GM12878 (cell line): ENCODE measurements at regions not wholly inside any gene's neighbourhood (a gene's known extent, or its start where the extent isn't known, plus 50 kb on each side); places are given as distances from the start of the nearest gene placed in this dataset.

ENCODE experiments used
- ATAC-seq: fragments of 200-7000 bp; cut with Tn5 transposase; 3 replicates; pipeline ENCODE4 v1.9.1; 2020; ENCODE audit warnings: mild to moderate bottlenecking, moderate library complexity
- BruUV-seq: library from RNA; stranded (reverse); fragments of 400-500 nt; replicated peaks from 2 replicates; lab custom pipeline; 2021; lab: Mats Ljungman, UMichigan
- CTCF ChIA-PET: fragments of 300-600 bp; sonication (Branson Sonifier 250); formaldehyde crosslinking; extraction: SDS; loops from one replicate; lab custom pipeline; 2021; ENCODE audit warnings: inconsistent platforms; lab: Yijun Ruan, JAX
- POLR2A ChIA-PET: fragments of 350-600 bp; formaldehyde crosslinking; extraction: SDS; loops from one replicate; lab custom pipeline; 2021; ENCODE audit warnings: inconsistent platforms; lab: Charles Lee
- RAD21 ChIA-PET: fragments of 300-600 bp; sonication (Branson Sonifier 250); formaldehyde crosslinking; loops from one replicate; lab custom pipeline; 2023; ENCODE audit warnings: antibody characterized with exemption; ENCODE audit not compliant: unreplicated experiment; lab: Charles Lee
- SMC1A ChIA-PET: fragments of 300-600 bp; sonication (Branson Sonifier 250); formaldehyde crosslinking; loops from one replicate; lab custom pipeline; 2023; ENCODE audit not compliant: unreplicated experiment, uncharacterized antibody; lab: Charles Lee
- DNase-seq: peaks from one replicate; pipeline ENCODE4 v3.0.0-alpha.2; 2011; ENCODE audit warnings: low read depth, low spot score
- FAIRE-seq: peaks from 3 replicates; lab custom pipeline; 2011; peaks lifted over from hg19 to GRCh38; lab: Jason Lieb, UNC
- H2AFZ ChIP-seq: 2 replicates; pipeline ENCODE4 v1.6.0; 2011; ENCODE audit warnings: low read depth, low read length, control low read depth; ENCODE audit not compliant: control insufficient read depth
- H3K27ac ChIP-seq: 2 replicates; pipeline ENCODE4 v1.5.1; 2011; ENCODE audit warnings: control low read depth; ENCODE audit not compliant: control insufficient read depth, insufficient read depth
- H3K27me3 ChIP-seq, 2 experiments: replicated peaks in 1 of 2; 2 replicates each; pipeline versions ENCODE4 v1.6.0 to v1.6.1; 2011; ENCODE audit warnings: low read length in 1 of 2; ENCODE audit not compliant: control insufficient read depth in 2 of 2, insufficient read depth in 2 of 2
- H3K36me3 ChIP-seq, 2 experiments: 2 replicates each; pipeline ENCODE4 v1.5.1; 2011; ENCODE audit warnings: low read length in 1 of 2; ENCODE audit not compliant: control insufficient read depth in 2 of 2, insufficient read depth in 2 of 2
- H3K4me1 ChIP-seq: 2 replicates; pipeline ENCODE4 v1.6.1; 2011; ENCODE audit warnings: mild to moderate bottlenecking, low read length, moderate library complexity, mixed read lengths; ENCODE audit not compliant: control insufficient read depth, insufficient read depth
- H3K4me2 ChIP-seq: 2 replicates; pipeline ENCODE4 v1.6.0; 2011; ENCODE audit warnings: control low read depth; ENCODE audit not compliant: control insufficient read depth, insufficient read depth
- H3K4me3 ChIP-seq: fragments of 200-600 bp; sonication (generic); 2 replicates; pipeline ENCODE4 v1.5.1; 2016
- H3K79me2 ChIP-seq: 2 replicates; pipeline ENCODE4 v1.6.0; 2011; ENCODE audit warnings: low read length; ENCODE audit not compliant: control insufficient read depth, insufficient read depth
- H3K9ac ChIP-seq: 2 replicates; pipeline ENCODE4 v1.8.0; 2011; ENCODE audit warnings: low read length, control low read depth, mixed read lengths; ENCODE audit not compliant: control insufficient read depth, insufficient read depth
- H3K9me3 ChIP-seq: replicated peaks from 3 replicates; pipeline ENCODE4 v1.5.1; 2011; ENCODE audit warnings: mild to moderate bottlenecking, low read length; ENCODE audit not compliant: control insufficient read depth, insufficient read depth
- H4K20me1 ChIP-seq: 2 replicates; pipeline ENCODE4 v1.6.0; 2011; ENCODE audit not compliant: control insufficient read depth, insufficient read depth
- CHD1 ChIP-seq: IDR thresholded peaks from 2 replicates; pipeline ENCODE4 v1.6.1; 2012; ENCODE audit warnings: low read depth, low read length, improper control_type of control experiment
- HDAC6 ChIP-seq: fragments of 200-600 bp; sonication (generic); IDR thresholded peaks from one replicate; pipeline ENCODE4 v1.8.0; 2017; ENCODE audit warnings: antibody characterized with exemption; ENCODE audit not compliant: unreplicated experiment
- SMC3 ChIP-seq: IDR thresholded peaks from 2 replicates; pipeline ENCODE4 v1.6.1; 2011; ENCODE audit warnings: low read length, improper control_type of control experiment, borderline replicate concordance
- SP1 ChIP-seq: IDR thresholded peaks from one replicate; pipeline ENCODE4 v1.6.1; 2011; ENCODE audit warnings: low read depth, low read length
- SPI1 ChIP-seq: IDR thresholded peaks from 2 replicates; pipeline ENCODE4 v1.6.1; 2011; ENCODE audit warnings: low read depth, mild to moderate bottlenecking, low read length, moderate library complexity, borderline replicate concordance; ENCODE audit not compliant: insufficient read depth
- WGBS: methylation state at CpG from one replicate; pipeline ENCODE4 v1.1.6; 2016; ENCODE audit warnings: low lambda C conversion rate; ENCODE audit not compliant: insufficient replicate concordance, insufficient coverage; ENCODE audit errors: missing lambda C conversion rate; 5-methylcytosine and 5-hydroxymethylcytosine counted together
- in situ Hi-C: fragments of 300-500 bp; cut with MboI; formaldehyde crosslinking; loops from 9 replicates; pipeline ENCODE4 v1.14.3; 2018; ENCODE audit warnings: mixed read lengths
- intact Hi-C: fragments of 100-400 bp; cut with micrococcal nuclease; formaldehyde crosslinking; loops from one replicate; pipeline ENCODE4 v1.14.2; 2022; ENCODE audit not compliant: unreplicated experiment
- TF ChIP-seq, protein P1 (sequence below): fragments of 150-350 bp; IDR thresholded peaks from 2 replicates; pipeline ENCODE4 v1.6.1; 2016; ENCODE audit warnings: low read depth, low read length

DNA sequence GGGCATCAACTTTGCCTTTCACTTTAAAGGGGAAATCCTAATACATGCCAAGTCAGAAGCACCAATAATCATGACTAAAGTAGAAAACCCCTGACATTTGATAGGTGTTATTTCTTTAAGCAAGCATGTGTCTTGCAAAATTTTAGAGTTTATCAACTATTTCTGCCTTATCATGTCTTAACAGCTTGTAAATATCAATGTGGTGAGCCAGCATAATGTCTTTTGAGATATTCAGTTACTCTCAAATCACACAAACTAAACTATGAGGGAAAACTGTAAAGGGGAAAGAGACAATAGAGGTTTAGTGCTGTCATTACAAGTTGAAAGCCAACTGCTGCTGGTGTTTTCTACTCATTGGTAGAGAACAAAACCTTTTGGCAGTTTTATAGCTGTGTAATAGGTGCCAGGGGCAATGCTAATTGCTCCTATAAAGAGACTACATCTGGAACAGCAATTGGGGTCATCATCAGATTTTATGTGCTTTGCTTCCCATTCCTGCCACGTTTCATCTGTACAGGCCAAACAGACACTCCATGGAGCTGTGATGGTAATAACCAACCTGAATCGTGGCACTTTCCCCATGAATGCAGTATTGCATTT, 1027.4 kb downstream of the FSCB start:
- Histone ChIP-seq H3K36me3 (no peaks in the 10 kb centered on the region), H3K4me1 (no peaks in the 10 kb centered on the region), H3K79me2 (no peaks in the 10 kb centered on the region), H3K27ac (no peak overlapping the region), H3K4me2 (no peak overlapping the region), H4K20me1 (no peaks in the 10 kb centered on the region), H3K9me3 (no peaks in the 10 kb centered on the region), H2AFZ (no peak overlapping the region), H3K9ac (no peak overlapping the region), H3K4me3 (no peak overlapping the region), H3K27me3 (no peaks in the 10 kb centered on the region)
- intact Hi-C loops (no loop called here), in situ Hi-C loops (no loop called here)
- BruUV-seq, result no TSS peak
- DNase-seq, result no peak
- CTCF ChIA-PET, result interaction anchor here (0.6 kb wide), 1 partner anchor 478 kb away, joined by 3 read pairs; no protein-coding TSS in a partner anchor
- TF ChIP-seq SMC3 (no peak), CHD1 (no peak), SP1 (no peak), SPI1 (no peak), HDAC6 (no peak)
- TF ChIP-seq, protein P1, sequence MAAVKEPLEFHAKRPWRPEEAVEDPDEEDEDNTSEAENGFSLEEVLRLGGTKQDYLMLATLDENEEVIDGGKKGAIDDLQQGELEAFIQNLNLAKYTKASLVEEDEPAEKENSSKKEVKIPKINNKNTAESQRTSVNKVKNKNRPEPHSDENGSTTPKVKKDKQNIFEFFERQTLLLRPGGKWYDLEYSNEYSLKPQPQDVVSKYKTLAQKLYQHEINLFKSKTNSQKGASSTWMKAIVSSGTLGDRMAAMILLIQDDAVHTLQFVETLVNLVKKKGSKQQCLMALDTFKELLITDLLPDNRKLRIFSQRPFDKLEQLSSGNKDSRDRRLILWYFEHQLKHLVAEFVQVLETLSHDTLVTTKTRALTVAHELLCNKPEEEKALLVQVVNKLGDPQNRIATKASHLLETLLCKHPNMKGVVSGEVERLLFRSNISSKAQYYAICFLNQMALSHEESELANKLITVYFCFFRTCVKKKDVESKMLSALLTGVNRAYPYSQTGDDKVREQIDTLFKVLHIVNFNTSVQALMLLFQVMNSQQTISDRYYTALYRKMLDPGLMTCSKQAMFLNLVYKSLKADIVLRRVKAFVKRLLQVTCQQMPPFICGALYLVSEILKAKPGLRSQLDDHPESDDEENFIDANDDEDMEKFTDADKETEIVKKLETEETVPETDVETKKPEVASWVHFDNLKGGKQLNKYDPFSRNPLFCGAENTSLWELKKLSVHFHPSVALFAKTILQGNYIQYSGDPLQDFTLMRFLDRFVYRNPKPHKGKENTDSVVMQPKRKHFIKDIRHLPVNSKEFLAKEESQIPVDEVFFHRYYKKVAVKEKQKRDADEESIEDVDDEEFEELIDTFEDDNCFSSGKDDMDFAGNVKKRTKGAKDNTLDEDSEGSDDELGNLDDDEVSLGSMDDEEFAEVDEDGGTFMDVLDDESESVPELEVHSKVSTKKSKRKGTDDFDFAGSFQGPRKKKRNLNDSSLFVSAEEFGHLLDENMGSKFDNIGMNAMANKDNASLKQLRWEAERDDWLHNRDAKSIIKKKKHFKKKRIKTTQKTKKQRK, result no peak
- SMC1A ChIA-PET, result interaction anchor here (0.7 kb wide), 1 partner anchor 12 kb away, joined by 3 read pairs; no protein-coding TSS in a partner anchor
- no peak for FAIRE-seq
- RAD21 ChIA-PET, result no interaction called here
- ATAC-seq, result no peak
- WGBS, result 0% methylated on average over 2 of the region's 2 CpGs
- POLR2A ChIA-PET, result no interaction called here
